ENCODE measurements at regions not wholly inside any gene's neighbourhood (a gene's known extent, or its start where the extent isn't known, plus 50 kb on each side); places are given as distances from the start of the nearest gene placed in this dataset.

- Histone ChIP-seq H3K4me2 (replicated peaks; ENCODE audit: extremely low read depth, low read length, poor library complexity, severe bottlenecking) (no peak overlapping the region), H3K9ac (ENCODE audit: insufficient read depth, low read length, poor library complexity, severe bottlenecking) (no peak overlapping the region), H3K27ac (ENCODE audit: low read depth in 1 of 2, low read length in 2 of 2) (no peak overlapping the region), H3K4me3 (replicated peaks in 1 of 3; ENCODE audit: low read depth in 2 of 3, low read length in 3 of 3) (no peak overlapping the region), H3K27me3 (ENCODE audit: control insufficient read depth in 2 of 2, insufficient read depth in 2 of 2, low read length in 2 of 2) (no peaks in the 10 kb centered on the region), H2AFZ (ENCODE audit: insufficient read depth, low read depth, low read length, poor library complexity, severe bottlenecking) (no peak overlapping the region), H3K4me1 (ENCODE audit: control insufficient read depth in 1 of 2, insufficient read depth in 2 of 2, low read length in 2 of 2) (no peaks in the 10 kb centered on the region), H3K79me2 (ENCODE audit: insufficient read depth, low read length) (no peaks in the 10 kb centered on the region), H4K20me1 (ENCODE audit: insufficient read depth, low read length) (no peaks in the 10 kb centered on the region), H3K9me3 (replicated peaks in 1 of 2; ENCODE audit: control insufficient read depth in 1 of 2, insufficient read depth in 1 of 2, low read length in 2 of 2) (no peaks in the 10 kb centered on the region), H3K36me3 (replicated peaks in 1 of 2; ENCODE audit: control insufficient read depth in 1 of 2, insufficient read depth in 2 of 2, low read length in 2 of 2) (no peaks in the 10 kb centered on the region)
- WGBS (ENCODE audit: insufficient coverage): 100% methylated on average over 4 of the region's 6 CpGs
- H3K27me3 Mint-ChIP-seq (ENCODE audit: low read depth in 3 of 3): peaks cover 0 to 1% (median 0%) of the 10 kb centered on the region in 3 donors
- DNase-seq: no peak
- intact Hi-C loops (cut with micrococcal nuclease): no loop called here
- H3K9me3 Mint-ChIP-seq: peaks cover 2 to 19% (median 8%) of the 10 kb centered on the region in 7 donors
- TF ChIP-seq CTCF (IDR thresholded peaks at IDR 0.05): no peak
- H3K27ac Mint-ChIP-seq: no peak overlapping the region
- H3K36me3 Mint-ChIP-seq: no peaks in the 10 kb centered on the region
- H3K4me3 Mint-ChIP-seq: no peak overlapping the region
- no peaks in the 10 kb centered on the region for H3K4me1 Mint-ChIP-seq
These were observed 58.3 kb upstream of the ERCC6L2 start for GRCh38 chr9:95817205-95817604.

GRCh38 chr9:95816716-95817115, 58.8 kb upstream of the ERCC6L2 start:
- Histone ChIP-seq H3K27me3 (ENCODE audit: control insufficient read depth in 2 of 2, insufficient read depth in 2 of 2, low read length in 2 of 2) (no peaks in the 10 kb centered on the region), H3K36me3 (replicated peaks in 1 of 2; ENCODE audit: control insufficient read depth in 1 of 2, insufficient read depth in 2 of 2, low read length in 2 of 2) (no peaks in the 10 kb centered on the region), H3K4me2 (replicated peaks; ENCODE audit: extremely low read depth, low read length, poor library complexity, severe bottlenecking) (no peak overlapping the region), H3K79me2 (ENCODE audit: insufficient read depth, low read length) (no peaks in the 10 kb centered on the region), H3K4me3 (replicated peaks in 1 of 3; ENCODE audit: low read depth in 2 of 3, low read length in 3 of 3) (no peak overlapping the region), H3K4me1 (ENCODE audit: control insufficient read depth in 1 of 2, insufficient read depth in 2 of 2, low read length in 2 of 2) (no peaks in the 10 kb centered on the region), H3K27ac (ENCODE audit: low read depth in 1 of 2, low read length in 2 of 2) (no peak overlapping the region), H3K9ac (ENCODE audit: insufficient read depth, low read length, poor library complexity, severe bottlenecking) (no peak overlapping the region), H3K9me3 (replicated peaks in 1 of 2; ENCODE audit: control insufficient read depth in 1 of 2, insufficient read depth in 1 of 2, low read length in 2 of 2) (no peaks in the 10 kb centered on the region), H4K20me1 (ENCODE audit: insufficient read depth, low read length) (no peaks in the 10 kb centered on the region), H2AFZ (ENCODE audit: insufficient read depth, low read depth, low read length, poor library complexity, severe bottlenecking) (no peak overlapping the region)
- no peak for DNase-seq
- H3K27me3 Mint-ChIP-seq (ENCODE audit: low read depth in 3 of 3): peaks cover 0 to 1% (median 0%) of the 10 kb centered on the region in 3 donors
- no peak overlapping the region for H3K27ac Mint-ChIP-seq
- TF ChIP-seq CTCF (IDR thresholded peaks at IDR 0.05): no peak
- intact Hi-C loops (cut with micrococcal nuclease): no loop called here
- WGBS (ENCODE audit: insufficient coverage): 91% methylated on average over 1 of the region's 5 CpGs
- H3K4me3 Mint-ChIP-seq: no peak overlapping the region
- peaks cover 2 to 19% (median 7%) of the 10 kb centered on the region in 7 donors for H3K9me3 Mint-ChIP-seq
- H3K4me1 Mint-ChIP-seq: no peaks in the 10 kb centered on the region
- no peaks in the 10 kb centered on the region for H3K36me3 Mint-ChIP-seq
